ENCODE measurements at regions not wholly inside any gene's neighbourhood (a gene's known extent, or its start where the extent isn't known, plus 50 kb on each side); places are given as distances from the start of the nearest gene placed in this dataset.

GRCh38 chr12:16691624-16692023 is 85.7 kb upstream of the LMO3 start:
- no peak for DNase-seq
- Histone ChIP-seq H3K4me1 (no peaks in the 10 kb centered on the region), H3K36me3 (no peaks in the 10 kb centered on the region), H3K4me3 (no peak overlapping the region), H3K27me3 (replicated peaks in 1 of 7) (no peaks in the 10 kb centered on the region), H3K27ac (no peak overlapping the region), H3K9me3 (peaks cover 0 to 39% (median 19%) of the 10 kb centered on the region in 8 donors)
- intact Hi-C loops (cut with DNase I; ENCODE audit: low total_unique reads): no loop called here
- TF ChIP-seq POLR2A (IDR thresholded peaks at IDR 0.05): no peak
- TF ChIP-seq, protein P1, sequence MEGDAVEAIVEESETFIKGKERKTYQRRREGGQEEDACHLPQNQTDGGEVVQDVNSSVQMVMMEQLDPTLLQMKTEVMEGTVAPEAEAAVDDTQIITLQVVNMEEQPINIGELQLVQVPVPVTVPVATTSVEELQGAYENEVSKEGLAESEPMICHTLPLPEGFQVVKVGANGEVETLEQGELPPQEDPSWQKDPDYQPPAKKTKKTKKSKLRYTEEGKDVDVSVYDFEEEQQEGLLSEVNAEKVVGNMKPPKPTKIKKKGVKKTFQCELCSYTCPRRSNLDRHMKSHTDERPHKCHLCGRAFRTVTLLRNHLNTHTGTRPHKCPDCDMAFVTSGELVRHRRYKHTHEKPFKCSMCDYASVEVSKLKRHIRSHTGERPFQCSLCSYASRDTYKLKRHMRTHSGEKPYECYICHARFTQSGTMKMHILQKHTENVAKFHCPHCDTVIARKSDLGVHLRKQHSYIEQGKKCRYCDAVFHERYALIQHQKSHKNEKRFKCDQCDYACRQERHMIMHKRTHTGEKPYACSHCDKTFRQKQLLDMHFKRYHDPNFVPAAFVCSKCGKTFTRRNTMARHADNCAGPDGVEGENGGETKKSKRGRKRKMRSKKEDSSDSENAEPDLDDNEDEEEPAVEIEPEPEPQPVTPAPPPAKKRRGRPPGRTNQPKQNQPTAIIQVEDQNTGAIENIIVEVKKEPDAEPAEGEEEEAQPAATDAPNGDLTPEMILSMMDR (IDR thresholded peaks at IDR 0.05 in 8 of 11, conservative IDR thresholded peaks at IDR 0.05 in 3 of 11): no peak
- TF ChIP-seq POLR2AphosphoS5 (IDR thresholded peaks at IDR 0.05): no peak
- WGBS, 5 donors: 73 to 92% (median 81%) methylated on average over 2 of the region's 2 CpGs

DNA sequence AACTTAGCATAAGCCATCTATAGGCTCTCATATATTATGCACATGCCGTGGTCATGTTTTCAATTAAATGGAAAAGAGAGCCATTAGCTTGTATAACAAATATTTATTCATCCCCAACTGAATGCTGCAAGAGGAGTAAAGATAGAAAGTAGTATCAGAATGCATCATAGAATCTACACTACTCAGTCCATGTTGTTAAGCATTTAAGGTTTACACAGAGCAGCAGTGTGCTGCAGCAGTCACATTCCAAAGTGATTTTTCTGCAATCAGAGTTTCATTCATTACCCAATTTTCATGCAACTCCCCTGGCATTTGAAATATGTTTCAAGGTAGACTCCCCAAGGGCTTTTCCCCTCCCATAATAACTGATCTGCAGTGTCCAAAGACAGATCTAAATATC is 82.2 kb upstream of the LMO3 start:
- TF ChIP-seq POLR2A (IDR thresholded peaks at IDR 0.05): no peak
- TF ChIP-seq POLR2AphosphoS5 (IDR thresholded peaks at IDR 0.05): no peak
- TF ChIP-seq, protein P1 (IDR thresholded peaks at IDR 0.05 in 8 of 11, conservative IDR thresholded peaks at IDR 0.05 in 3 of 11): no peak
- Histone ChIP-seq H3K4me3 (no peak overlapping the region), H3K9me3 (peaks cover 0 to 17% (median 7%) of the 10 kb centered on the region in 8 donors), H3K36me3 (no peaks in the 10 kb centered on the region), H3K27me3 (replicated peaks in 1 of 7) (no peaks in the 10 kb centered on the region), H3K4me1 (no peaks in the 10 kb centered on the region), H3K27ac (no peak overlapping the region)
- 76 to 95% (median 87%) methylated on average over 1 of the region's 1 CpG for WGBS, 5 donors
- no peak for DNase-seq
- intact Hi-C loops (cut with DNase I; ENCODE audit: low total_unique reads): no loop called here

DNA sequence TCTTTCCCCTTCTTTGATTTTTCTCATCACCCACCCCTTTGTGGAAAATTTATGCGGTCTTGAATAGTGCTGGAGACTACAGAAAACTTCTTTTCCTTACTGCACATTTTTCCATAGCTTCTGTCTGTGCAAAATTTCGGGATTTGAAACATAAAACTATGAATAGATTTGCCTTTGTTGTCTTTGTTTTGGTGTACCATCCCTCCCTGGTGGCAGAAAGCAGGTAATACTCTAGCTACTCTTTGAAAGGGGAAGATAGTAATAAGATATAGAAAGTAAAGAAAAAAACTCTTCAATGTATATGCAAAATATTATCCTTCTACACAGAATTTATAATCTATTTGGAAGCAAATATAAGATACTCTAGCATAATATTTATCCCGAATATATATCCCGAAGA is 79.1 kb upstream of the LMO3 start:
- H3K27me3 ChIP-seq (replicated peaks in 1 of 7): no peaks in the 10 kb centered on the region
- H3K4me1 ChIP-seq: no peaks in the 10 kb centered on the region
- H3K4me3 ChIP-seq: no peak overlapping the region
- TF ChIP-seq POLR2A (IDR thresholded peaks at IDR 0.05) (no peak), POLR2AphosphoS5 (IDR thresholded peaks at IDR 0.05) (no peak)
- TF ChIP-seq, protein P1 (IDR thresholded peaks at IDR 0.05 in 8 of 11, conservative IDR thresholded peaks at IDR 0.05 in 3 of 11): no peak
- WGBS, 5 donors: 68 to 81% (median 73%) methylated on average over 4 of the region's 4 CpGs
- no peaks in the 10 kb centered on the region for H3K9me3 ChIP-seq
- no peak for DNase-seq
- intact Hi-C loops (cut with DNase I; ENCODE audit: low total_unique reads): no loop called here
- H3K36me3 ChIP-seq: no peaks in the 10 kb centered on the region
- no peak overlapping the region for H3K27ac ChIP-seq

DNA sequence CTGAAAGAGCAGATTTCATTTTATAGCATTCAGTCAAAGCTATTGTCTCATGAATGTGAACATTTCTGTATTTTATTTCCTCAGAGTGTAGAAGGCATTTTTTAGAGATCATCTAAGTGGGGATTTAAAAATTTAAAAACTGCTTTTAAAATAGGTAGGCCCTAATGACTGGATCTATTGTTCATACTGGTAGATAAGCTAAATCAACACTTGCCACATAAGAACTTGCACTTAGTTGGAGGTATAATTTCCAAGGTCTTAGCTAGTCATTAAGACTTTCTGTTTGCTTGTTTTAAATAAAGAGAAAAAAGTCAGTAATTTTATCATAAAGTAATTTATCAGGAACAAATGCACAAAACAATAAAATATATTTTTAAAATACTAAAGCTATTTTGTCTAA is 75.2 kb upstream of the LMO3 start:
- intact Hi-C loops (cut with DNase I; ENCODE audit: low total_unique reads): no loop called here
- Histone ChIP-seq H3K9me3 (no peaks in the 10 kb centered on the region), H3K27me3 (replicated peaks in 1 of 7) (no peaks in the 10 kb centered on the region), H3K4me3 (no peak overlapping the region), H3K27ac (no peak overlapping the region), H3K36me3 (no peaks in the 10 kb centered on the region), H3K4me1 (no peaks in the 10 kb centered on the region)
- no peak for DNase-seq
- no peak for TF ChIP-seq POLR2A (IDR thresholded peaks at IDR 0.05)
- TF ChIP-seq, protein P1 (IDR thresholded peaks at IDR 0.05 in 8 of 11, conservative IDR thresholded peaks at IDR 0.05 in 3 of 11): no peak
- TF ChIP-seq POLR2AphosphoS5 (IDR thresholded peaks at IDR 0.05): no peak

Measured in spleen (tissue), 11 donors.